ENCODE measurements at regions not wholly inside any gene's neighbourhood (a gene's known extent, or its start where the extent isn't known, plus 50 kb on each side); places are given as distances from the start of the nearest gene placed in this dataset.

DNA sequence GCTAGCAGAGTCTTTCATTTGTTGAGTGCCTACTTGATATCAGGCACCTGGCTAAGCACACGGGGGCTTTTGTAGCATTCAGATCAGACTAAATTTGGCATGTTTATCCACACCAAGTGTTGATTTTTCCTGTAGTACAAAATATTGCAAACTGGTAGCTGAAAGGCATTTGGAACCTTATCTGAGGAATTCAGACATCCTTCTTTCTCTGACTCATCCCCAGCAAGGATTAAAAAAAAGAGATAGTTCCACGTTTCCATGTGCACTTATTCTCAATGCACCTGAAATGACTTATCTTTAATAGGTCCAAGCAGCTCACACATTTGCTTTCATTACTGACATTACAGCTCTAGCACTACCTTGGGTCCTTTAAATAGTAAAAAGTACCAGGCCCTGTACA is 786.0 kb upstream of the GRM7 start:
- TF ChIP-seq, protein P1, sequence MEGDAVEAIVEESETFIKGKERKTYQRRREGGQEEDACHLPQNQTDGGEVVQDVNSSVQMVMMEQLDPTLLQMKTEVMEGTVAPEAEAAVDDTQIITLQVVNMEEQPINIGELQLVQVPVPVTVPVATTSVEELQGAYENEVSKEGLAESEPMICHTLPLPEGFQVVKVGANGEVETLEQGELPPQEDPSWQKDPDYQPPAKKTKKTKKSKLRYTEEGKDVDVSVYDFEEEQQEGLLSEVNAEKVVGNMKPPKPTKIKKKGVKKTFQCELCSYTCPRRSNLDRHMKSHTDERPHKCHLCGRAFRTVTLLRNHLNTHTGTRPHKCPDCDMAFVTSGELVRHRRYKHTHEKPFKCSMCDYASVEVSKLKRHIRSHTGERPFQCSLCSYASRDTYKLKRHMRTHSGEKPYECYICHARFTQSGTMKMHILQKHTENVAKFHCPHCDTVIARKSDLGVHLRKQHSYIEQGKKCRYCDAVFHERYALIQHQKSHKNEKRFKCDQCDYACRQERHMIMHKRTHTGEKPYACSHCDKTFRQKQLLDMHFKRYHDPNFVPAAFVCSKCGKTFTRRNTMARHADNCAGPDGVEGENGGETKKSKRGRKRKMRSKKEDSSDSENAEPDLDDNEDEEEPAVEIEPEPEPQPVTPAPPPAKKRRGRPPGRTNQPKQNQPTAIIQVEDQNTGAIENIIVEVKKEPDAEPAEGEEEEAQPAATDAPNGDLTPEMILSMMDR (conservative IDR thresholded peaks at IDR 0.05) = no peak
- no peak for TF ChIP-seq EZH2 (IDR thresholded peaks at IDR 0.05; ENCODE audit: low read depth)
